ENCODE measurements at regions not wholly inside any gene's neighbourhood (a gene's known extent, or its start where the extent isn't known, plus 50 kb on each side); places are given as distances from the start of the nearest gene placed in this dataset.

GRCh38 chr2:120558847-120559246 is 176.8 kb upstream of the GLI2 start:
- DNase-seq: no peak

GRCh38 chr2:120559401-120559800 is 176.3 kb upstream of the GLI2 start:
- Histone ChIP-seq H3K36me3 (no peaks in the 10 kb centered on the region), H3K27ac (replicated peaks) (no peak overlapping the region), H3K4me1 (peaks cover 8% of the 10 kb centered on the region), H3K27me3 (ENCODE audit: low read depth) (peaks cover 11% of the 10 kb centered on the region), H3K9me3 (replicated peaks) (no peaks in the 10 kb centered on the region), H3K4me3 (no peak overlapping the region)
- no peak for TF ChIP-seq CTCF (IDR thresholded peaks at IDR 0.05; ENCODE audit: borderline replicate concordance)
- intact Hi-C loops (cut with micrococcal nuclease): no loop called here
- no peak for DNase-seq

More at GRCh38 chr2:120558847-120559246, 176.8 kb upstream of the GLI2 start:
- H3K27me3 ChIP-seq (ENCODE audit: low read depth): peaks cover 11% of the 10 kb centered on the region
- H3K36me3 ChIP-seq: no peaks in the 10 kb centered on the region
- intact Hi-C loops (cut with micrococcal nuclease): no loop called here
- H3K27ac ChIP-seq (replicated peaks): no peak overlapping the region
- H3K4me3 ChIP-seq: no peak overlapping the region
- no peak for TF ChIP-seq CTCF (IDR thresholded peaks at IDR 0.05; ENCODE audit: borderline replicate concordance)
- peaks cover 2% of the 10 kb centered on the region for H3K4me1 ChIP-seq
- H3K9me3 ChIP-seq (replicated peaks): no peaks in the 10 kb centered on the region

GRCh38 chr2:120560330-120560729 is 175.3 kb upstream of the GLI2 start:
- intact Hi-C loops (cut with micrococcal nuclease): no loop called here
- Histone ChIP-seq H3K27me3 (ENCODE audit: low read depth) (peaks cover 11% of the 10 kb centered on the region), H3K36me3 (no peaks in the 10 kb centered on the region), H3K4me1 (peaks cover 17% of the 10 kb centered on the region), H3K4me3 (no peak overlapping the region), H3K27ac (replicated peaks) (no peak overlapping the region), H3K9me3 (replicated peaks) (no peaks in the 10 kb centered on the region)
- DNase-seq: no peak
- TF ChIP-seq CTCF (IDR thresholded peaks at IDR 0.05; ENCODE audit: borderline replicate concordance): no peak

- no peak for DNase-seq
These were observed 174.2 kb upstream of the GLI2 start for GRCh38 chr2:120561379-120562035.

GRCh38 chr2:120562218-120563005 is 173.3 kb upstream of the GLI2 start:
- peaks cover 38% of the 10 kb centered on the region for H3K4me1 ChIP-seq
- H3K9me3 ChIP-seq (replicated peaks): no peaks in the 10 kb centered on the region
- intact Hi-C loops (cut with micrococcal nuclease): no loop called here
- no peak for TF ChIP-seq CTCF (IDR thresholded peaks at IDR 0.05; ENCODE audit: borderline replicate concordance)
- no peak overlapping the region for H3K4me3 ChIP-seq
- H3K36me3 ChIP-seq: no peaks in the 10 kb centered on the region
- no peak overlapping the region for H3K27ac ChIP-seq (replicated peaks)
- H3K27me3 ChIP-seq (ENCODE audit: low read depth): no peaks in the 10 kb centered on the region
- DNase-seq: no peak

More at GRCh38 chr2:120561379-120562035, 174.2 kb upstream of the GLI2 start:
- no peaks in the 10 kb centered on the region for H3K36me3 ChIP-seq
- peaks cover 9% of the 10 kb centered on the region for H3K27me3 ChIP-seq (ENCODE audit: low read depth)
- H3K4me1 ChIP-seq: peaks cover 29% of the 10 kb centered on the region
- H3K27ac ChIP-seq (replicated peaks): no peak overlapping the region
- TF ChIP-seq CTCF (IDR thresholded peaks at IDR 0.05; ENCODE audit: borderline replicate concordance): no peak
- H3K9me3 ChIP-seq (replicated peaks): no peaks in the 10 kb centered on the region
- intact Hi-C loops (cut with micrococcal nuclease): no loop called here
- no peak overlapping the region for H3K4me3 ChIP-seq

All from left ventricle myocardium inferior (tissue), 1 donor.